ENCODE measurements at regions not wholly inside any gene's neighbourhood (a gene's known extent, or its start where the extent isn't known, plus 50 kb on each side); places are given as distances from the start of the nearest gene placed in this dataset.

- no peak for DNase-seq
These were observed 422.5 kb upstream of the PIK3C3 start for GRCh38 chr18:41532344-41533086.

- no peak for DNase-seq
These were observed 424.1 kb upstream of the PIK3C3 start for GRCh38 chr18:41530970-41531369.

GRCh38 chr18:41529093-41529492 is 425.9 kb upstream of the PIK3C3 start:
- DNase-seq: no peak

GRCh38 chr18:41526054-41526453 is 429.0 kb upstream of the PIK3C3 start:
- DNase-seq: no peak

GRCh38 chr18:41524674-41525470 is 430.2 kb upstream of the PIK3C3 start:
- no peak for DNase-seq

GRCh38 chr18:41517142-41517541 is 437.9 kb upstream of the PIK3C3 start:
- no peak for DNase-seq

- no peak for DNase-seq
These were observed 441.6 kb upstream of the PIK3C3 start for GRCh38 chr18:41513438-41513837.

- no peak for DNase-seq
These were observed 450.7 kb upstream of the PIK3C3 start for GRCh38 chr18:41504316-41504715.

- DNase-seq: no peak
These were observed 453.2 kb upstream of the PIK3C3 start for GRCh38 chr18:41501848-41502247.

- DNase-seq: no peak
These were observed 455.7 kb upstream of the PIK3C3 start for GRCh38 chr18:41499345-41499744.

- DNase-seq: no peak
These were observed 464.2 kb upstream of the PIK3C3 start for GRCh38 chr18:41490861-41491260.

GRCh38 chr18:41486575-41486974 is 468.5 kb upstream of the PIK3C3 start:
- DNase-seq: no peak

- DNase-seq: no peak
These were observed 471.0 kb upstream of the PIK3C3 start for GRCh38 chr18:41484069-41484468.

- DNase-seq: no peak
These were observed 472.5 kb upstream of the PIK3C3 start for GRCh38 chr18:41482501-41482900.

- DNase-seq: no peak
These were observed 488.4 kb upstream of the PIK3C3 start for GRCh38 chr18:41466436-41467160.

GRCh38 chr18:41465386-41465785 is 489.6 kb upstream of the PIK3C3 start:
- no peak for DNase-seq

GRCh38 chr18:41464278-41464677 is 490.8 kb upstream of the PIK3C3 start:
- DNase-seq: no peak

GRCh38 chr18:41462946-41463345 is 492.1 kb upstream of the PIK3C3 start:
- DNase-seq: no peak

GRCh38 chr18:41461114-41461513 is 493.9 kb upstream of the PIK3C3 start:
- DNase-seq: no peak

- no peak for DNase-seq
These were observed 495.4 kb upstream of the PIK3C3 start for GRCh38 chr18:41459656-41460055.

- DNase-seq: no peak
These were observed 496.7 kb upstream of the PIK3C3 start for GRCh38 chr18:41458376-41458775.

- DNase-seq: no peak
These were observed 497.2 kb upstream of the PIK3C3 start for GRCh38 chr18:41457765-41458326.

- no peak for DNase-seq
These were observed 498.2 kb upstream of the PIK3C3 start for GRCh38 chr18:41456831-41457230.

All from T1000 (cell line).